Endothelial cell of umbilical vein (primary cell): ENCODE measurements at regions not wholly inside any gene's neighbourhood (a gene's known extent, or its start where the extent isn't known, plus 50 kb on each side); places are given as distances from the start of the nearest gene placed in this dataset.

Source experiments
- BruUV-seq: library from RNA; stranded (reverse); fragments of 400-500 nt; replicated peaks from 2 replicates; lab custom pipeline; 2021; lab: Mats Ljungman, UMichigan
- CTCF ChIA-PET: fragments of 300-600, 350-600 bp; sonication (Branson Sonifier 250); formaldehyde crosslinking; loops from one replicate; lab custom pipeline; 2021; ENCODE audit warnings: antibody characterized with exemption, inconsistent platforms; lab: Charles Lee
- POLR2A ChIA-PET: fragments of 300-600, 350-600 bp; sonication (Branson Sonifier 250); formaldehyde crosslinking; loops from one replicate; lab custom pipeline; 2021; ENCODE audit warnings: antibody characterized with exemption, inconsistent platforms; lab: Charles Lee
- DNase-seq: peaks from one replicate; pipeline ENCODE4 v3.0.0-alpha.2; 2011; ENCODE audit warnings: low read depth, low spot score
- FAIRE-seq: peaks from 2 replicates; lab custom pipeline; 2011; peaks lifted over from hg19 to GRCh38; lab: Jason Lieb, UNC
- H2AFZ ChIP-seq: 2 replicates; pipeline ENCODE4 v1.6.0; 2012; ENCODE audit warnings: low read depth, low read length, control low read depth, inconsistent platforms
- H3K27ac ChIP-seq: 2 replicates; pipeline ENCODE4 v1.5.1; 2011; ENCODE audit warnings: low read depth, mild to moderate bottlenecking, control low read depth, low read length, moderate library complexity; ENCODE audit not compliant: insufficient read depth
- H3K27me3 ChIP-seq, 2 experiments: 2 replicates each; pipeline versions ENCODE4 v1.6.0 to v1.6.1; 2011; ENCODE audit warnings: low read length in 2 of 2, mixed read lengths in 1 of 2; ENCODE audit not compliant: control insufficient read depth in 2 of 2, insufficient read depth in 2 of 2
- H3K36me3 ChIP-seq, 2 experiments: 2 replicates in 1 of 2; 3 replicates in 1 of 2; pipeline ENCODE4 v1.5.1; 2011; ENCODE audit warnings: low read length in 2 of 2, mild to moderate bottlenecking in 1 of 2, moderate library complexity in 1 of 2; ENCODE audit not compliant: control insufficient read depth in 2 of 2, insufficient read depth in 2 of 2; ENCODE audit errors: extremely low read depth in 1 of 2
- H3K4me1 ChIP-seq: 3 replicates; pipeline ENCODE4 v1.5.1; 2011; ENCODE audit warnings: mild to moderate bottlenecking, low read length; ENCODE audit not compliant: control insufficient read depth, insufficient read depth; ENCODE audit errors: extremely low read depth
- H3K4me2 ChIP-seq: 2 replicates; pipeline ENCODE4 v1.6.1; 2011; ENCODE audit warnings: low read length, control low read depth, mixed read lengths; ENCODE audit not compliant: insufficient read depth
- H3K4me3 ChIP-seq, 3 experiments: fragments of 200-600 bp in 1 of 3; sonication (generic), shearing (Covaris generic) in 1 of 3; replicated peaks in 1 of 3; 2 replicates each; pipeline ENCODE4 v1.5.1; 2011 to 2016; ENCODE audit warnings: control low read depth in 3 of 3, low read length in 3 of 3, mild to moderate bottlenecking in 2 of 3, inconsistent platforms in 1 of 3, low read depth in 1 of 3, moderate library complexity in 1 of 3; ENCODE audit not compliant: insufficient read depth in 1 of 3
- H3K79me2 ChIP-seq: 2 replicates; pipeline ENCODE4 v1.6.0; 2012; ENCODE audit warnings: low read length, inconsistent platforms; ENCODE audit not compliant: control insufficient read depth, insufficient read depth
- H3K9ac ChIP-seq: replicated peaks from 2 replicates; pipeline ENCODE3; 2011; ENCODE audit warnings: low read length, control low read depth; ENCODE audit not compliant: insufficient read depth; ENCODE audit errors: extremely low read depth
- H3K9me1 ChIP-seq: replicated peaks from 3 replicates; pipeline ENCODE4 v1.6.0; 2011; ENCODE audit warnings: mild to moderate bottlenecking, low read length; ENCODE audit not compliant: control insufficient read depth, insufficient read depth; ENCODE audit errors: extremely low read depth
- H3K9me3 ChIP-seq: replicated peaks from 2 replicates; pipeline ENCODE4 v1.5.1; 2012; ENCODE audit warnings: low read length, inconsistent platforms; ENCODE audit not compliant: control insufficient read depth, insufficient read depth
- H4K20me1 ChIP-seq: replicated peaks from 2 replicates; pipeline ENCODE3; 2011; ENCODE audit warnings: mild to moderate bottlenecking, low read length; ENCODE audit not compliant: control insufficient read depth, insufficient read depth; ENCODE audit errors: extremely low read depth
- EZH2 ChIP-seq: IDR thresholded peaks from 2 replicates; pipeline ENCODE4 v1.6.1; 2012; ENCODE audit warnings: borderline replicate concordance, low read depth, mild to moderate bottlenecking, moderate library complexity, low read length, inconsistent platforms; ENCODE audit not compliant: severe bottlenecking
- FOS ChIP-seq: IDR thresholded peaks from 2 replicates; pipeline ENCODE4 v1.6.1; 2011; ENCODE audit warnings: mild to moderate bottlenecking, low read length, moderate library complexity, borderline replicate concordance; ENCODE audit not compliant: insufficient read depth
- GATA2 ChIP-seq: IDR thresholded peaks from 2 replicates; pipeline ENCODE4 v1.7.0; 2011; ENCODE audit warnings: low read depth, mild to moderate bottlenecking, moderate library complexity, mixed read lengths, low read length; ENCODE audit not compliant: insufficient read length, insufficient read depth
- JUN ChIP-seq: IDR thresholded peaks from 2 replicates; pipeline ENCODE4 v1.6.1; 2011; ENCODE audit warnings: borderline replicate concordance, low read depth; ENCODE audit not compliant: insufficient read length, insufficient read depth
- MAX ChIP-seq: IDR thresholded peaks from 2 replicates; pipeline ENCODE4 v1.6.1; 2011; ENCODE audit not compliant: insufficient read depth, insufficient read length
- MYC ChIP-seq: IDR thresholded peaks from one replicate; pipeline ENCODE4 v1.6.1; 2011; ENCODE audit warnings: mild to moderate bottlenecking, low read depth, low read length
- POLR2A ChIP-seq: IDR thresholded peaks from 2 replicates; pipeline ENCODE4 v1.6.1; 2012; ENCODE audit warnings: low read depth, mild to moderate bottlenecking, control low read depth, low read length
- POLR2AphosphoS5 ChIP-seq: IDR thresholded peaks from 2 replicates; pipeline ENCODE4 v1.6.1; 2012; ENCODE audit warnings: low read depth, mild to moderate bottlenecking, control low read depth, low read length, moderate library complexity; ENCODE audit not compliant: insufficient read depth
- dilution Hi-C: fragments of 300-500 bp; cut with MboI; formaldehyde crosslinking; loops from one replicate; pipeline ENCODE4 v1.15.0; 2019; ENCODE audit warnings: low sequenced_read_pairs; ENCODE audit not compliant: extremely low pct_ligation_motif_present
- intact Hi-C: fragments of 100-400 bp; cut with micrococcal nuclease; formaldehyde crosslinking; loops from one replicate; pipeline ENCODE4 v1.10.0; 2022
- TF ChIP-seq, protein P1 (sequence below), 2 donors: IDR thresholded peaks; 1 replicate in 1 of 2; 2 replicates in 1 of 2; pipeline ENCODE4 v1.5.1; 2011; ENCODE audit warnings: low read length in 2 of 2, mild to moderate bottlenecking in 2 of 2, moderate library complexity in 2 of 2, control low read depth in 1 of 2, inconsistent platforms in 1 of 2, low read depth in 1 of 2; ENCODE audit not compliant: insufficient read depth in 1 of 2; ENCODE audit errors: extremely low read depth in 1 of 2

DNA sequence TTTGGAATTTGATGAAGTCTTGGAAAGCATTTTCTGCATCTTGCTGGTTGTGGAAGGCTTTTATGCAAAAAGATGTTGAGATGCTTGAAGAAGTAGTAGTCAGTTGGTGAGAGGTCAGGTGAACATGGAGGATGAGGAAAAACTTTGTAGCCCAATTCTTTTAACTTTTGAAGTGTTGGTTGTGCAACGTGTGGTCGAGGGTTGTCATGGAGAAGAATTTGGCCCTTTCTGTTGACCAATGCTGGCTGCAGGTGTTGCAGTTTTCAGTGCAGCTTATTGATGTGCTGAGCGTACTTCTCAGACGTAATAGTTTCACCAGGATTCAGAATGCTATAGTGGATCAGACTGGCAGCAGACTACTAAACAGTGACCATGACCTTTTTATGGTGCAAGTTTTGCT lies 508.4 kb upstream of the MAP2 start:
- CTCF ChIA-PET = no interaction called here
- Histone ChIP-seq H4K20me1 (no peaks in the 10 kb centered on the region), H3K36me3 (no peaks in the 10 kb centered on the region), H3K4me1 (no peaks in the 10 kb centered on the region), H3K79me2 (no peaks in the 10 kb centered on the region), H3K27ac (no peak overlapping the region), H3K4me2 (no peak overlapping the region), H3K27me3 (no peaks in the 10 kb centered on the region), H3K9me1 (no peaks in the 10 kb centered on the region), H2AFZ (no peak overlapping the region), H3K9ac (no peak overlapping the region), H3K4me3 (no peak overlapping the region), H3K9me3 (peaks cover 2% of the 10 kb centered on the region)
- DNase-seq (no peak), FAIRE-seq (no peak)
- TF ChIP-seq JUN (no peak), EZH2 (no peak), POLR2AphosphoS5 (no peak), MAX (no peak), MYC (no peak), POLR2A (no peak), FOS (no peak), GATA2 (no peak)
- TF ChIP-seq, protein P1, sequence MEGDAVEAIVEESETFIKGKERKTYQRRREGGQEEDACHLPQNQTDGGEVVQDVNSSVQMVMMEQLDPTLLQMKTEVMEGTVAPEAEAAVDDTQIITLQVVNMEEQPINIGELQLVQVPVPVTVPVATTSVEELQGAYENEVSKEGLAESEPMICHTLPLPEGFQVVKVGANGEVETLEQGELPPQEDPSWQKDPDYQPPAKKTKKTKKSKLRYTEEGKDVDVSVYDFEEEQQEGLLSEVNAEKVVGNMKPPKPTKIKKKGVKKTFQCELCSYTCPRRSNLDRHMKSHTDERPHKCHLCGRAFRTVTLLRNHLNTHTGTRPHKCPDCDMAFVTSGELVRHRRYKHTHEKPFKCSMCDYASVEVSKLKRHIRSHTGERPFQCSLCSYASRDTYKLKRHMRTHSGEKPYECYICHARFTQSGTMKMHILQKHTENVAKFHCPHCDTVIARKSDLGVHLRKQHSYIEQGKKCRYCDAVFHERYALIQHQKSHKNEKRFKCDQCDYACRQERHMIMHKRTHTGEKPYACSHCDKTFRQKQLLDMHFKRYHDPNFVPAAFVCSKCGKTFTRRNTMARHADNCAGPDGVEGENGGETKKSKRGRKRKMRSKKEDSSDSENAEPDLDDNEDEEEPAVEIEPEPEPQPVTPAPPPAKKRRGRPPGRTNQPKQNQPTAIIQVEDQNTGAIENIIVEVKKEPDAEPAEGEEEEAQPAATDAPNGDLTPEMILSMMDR (IDR thresholded peaks at IDR 0.05; ENCODE audit: extremely low read depth in 1 of 2, insufficient read depth in 1 of 2, low read depth in 1 of 2, low read length in 2 of 2) = no peak
- dilution Hi-C loops = no loop called here
- POLR2A ChIA-PET = no interaction called here
- intact Hi-C loops = no loop called here
- BruUV-seq = no TSS peak
